BJ (cell line): ENCODE measurements at regions not wholly inside any gene's neighbourhood (a gene's known extent, or its start where the extent isn't known, plus 50 kb on each side); places are given as distances from the start of the nearest gene placed in this dataset.

ENCODE experiments used
- CTCF ChIA-PET: fragments of 350-600 bp; formaldehyde crosslinking; extraction: SDS; loops from one replicate; lab custom pipeline; 2021; ENCODE audit warnings: antibody characterized with exemption, inconsistent platforms; lab: Yijun Ruan, JAX
- POLR2A ChIA-PET: fragments of 300-600 bp; sonication (Branson Sonifier 250); formaldehyde crosslinking; extraction: SDS; loops from one replicate; lab custom pipeline; 2021; ENCODE audit warnings: antibody characterized with exemption; lab: Charles Lee
- DNase-seq: peaks from one replicate; pipeline ENCODE4 v3.0.0-alpha.2; 2011; ENCODE audit warnings: low read depth
- H3K27me3 ChIP-seq: 2 replicates; pipeline ENCODE4 v1.6.0; 2011; ENCODE audit warnings: low read length; ENCODE audit not compliant: control insufficient read depth, insufficient read depth
- H3K36me3 ChIP-seq: 2 replicates; pipeline ENCODE4 v1.5.1; 2011; ENCODE audit warnings: low read length; ENCODE audit not compliant: control insufficient read depth, insufficient read depth
- H3K4me3 ChIP-seq: 2 replicates; pipeline ENCODE4 v1.5.1; 2011; ENCODE audit warnings: low read depth, mild to moderate bottlenecking, control low read depth, low read length
- CTCF ChIP-seq: IDR thresholded peaks from 2 replicates; pipeline ENCODE4 v1.5.1; 2011; ENCODE audit warnings: low read depth, mild to moderate bottlenecking, control low read depth, inconsistent platforms, low read length, moderate library complexity; ENCODE audit not compliant: insufficient read depth

GRCh38 chr2:196444442-196444841 is 195.1 kb upstream of the CCDC150 start:
- DNase-seq: no peak
- H3K36me3 ChIP-seq: no peaks in the 10 kb centered on the region
- POLR2A ChIA-PET: no interaction called here
- no peak for TF ChIP-seq CTCF
- no peak overlapping the region for H3K4me3 ChIP-seq
- no peaks in the 10 kb centered on the region for H3K27me3 ChIP-seq
- CTCF ChIA-PET: interaction anchor here (0.7 kb wide), 1 partner anchor 9 kb away, joined by 3 read pairs; no protein-coding TSS in a partner anchor

DNA sequence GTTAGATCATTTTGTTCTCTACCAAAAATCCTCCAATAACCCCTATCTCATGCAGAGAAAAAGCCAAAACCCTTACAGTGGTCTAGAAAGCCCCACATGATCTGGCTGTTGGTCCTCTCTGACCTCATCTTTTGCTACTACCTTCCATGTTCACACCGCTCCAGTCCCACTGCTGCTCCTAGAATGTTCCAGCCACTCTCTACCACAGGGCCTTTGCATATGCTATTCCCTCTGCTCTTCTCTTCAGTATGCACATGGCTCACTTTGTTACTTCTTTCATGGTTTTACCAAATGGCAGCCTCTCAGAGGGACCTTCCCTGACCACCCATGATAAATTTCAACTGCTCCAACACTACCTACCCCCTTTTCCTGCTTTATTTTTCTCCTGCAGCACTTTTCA is 193.5 kb upstream of the CCDC150 start:
- DNase-seq: no peak
- Histone ChIP-seq H3K36me3 (no peaks in the 10 kb centered on the region), H3K4me3 (no peak overlapping the region), H3K27me3 (no peaks in the 10 kb centered on the region)
- CTCF ChIA-PET: no interaction called here
- no peak for TF ChIP-seq CTCF
- POLR2A ChIA-PET: no interaction called here

DNA sequence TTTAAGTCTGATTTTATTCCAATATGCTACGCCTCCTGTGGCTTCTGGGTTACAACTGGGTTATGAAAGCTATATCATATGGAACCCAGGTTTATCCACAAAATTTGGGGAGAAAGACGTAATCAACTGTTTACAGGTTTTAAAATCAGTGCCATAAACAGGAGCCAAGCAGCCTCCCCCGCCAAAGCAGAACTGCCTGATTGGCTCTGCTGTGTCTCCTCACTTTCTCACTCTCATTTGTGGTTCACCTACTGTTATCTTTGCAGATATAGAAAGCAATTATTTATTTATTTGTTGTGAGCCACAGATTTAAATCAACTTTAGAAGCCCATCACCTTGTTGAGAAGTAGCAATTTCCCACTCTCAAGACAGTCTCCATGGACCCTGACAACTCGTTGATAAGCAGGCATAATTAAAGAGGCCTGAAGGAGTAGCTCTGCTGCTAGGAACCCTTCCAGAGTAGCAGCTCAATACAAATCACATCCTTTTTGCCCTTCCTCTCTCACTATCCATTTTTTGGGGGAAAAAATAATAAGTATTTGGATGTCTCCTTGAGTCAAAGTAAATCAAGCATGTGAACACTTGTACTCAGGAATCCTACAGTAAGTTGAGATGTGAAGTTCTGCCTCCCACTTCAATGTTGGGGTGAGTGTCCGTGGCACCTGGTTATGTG is 191.0 kb upstream of the CCDC150 start:
- Histone ChIP-seq H3K4me3 (no peak overlapping the region), H3K27me3 (no peaks in the 10 kb centered on the region), H3K36me3 (no peaks in the 10 kb centered on the region)
- DNase-seq: no peak
- TF ChIP-seq CTCF: no peak
- ChIA-PET CTCF (no interaction called here), POLR2A (no interaction called here)

- ChIA-PET POLR2A (no interaction called here), CTCF (interaction anchor here (0.7 kb wide), 1 partner anchor 743 kb away, joined by 4 read pairs; no protein-coding TSS in a partner anchor)
- DNase-seq: no peak
- Histone ChIP-seq H3K4me3 (no peak overlapping the region), H3K27me3 (no peaks in the 10 kb centered on the region), H3K36me3 (no peaks in the 10 kb centered on the region)
- TF ChIP-seq CTCF: no peak
These were observed 190.4 kb upstream of the CCDC150 start for GRCh38 chr2:196449083-196449482.

- CTCF ChIA-PET: interaction anchor here (0.6 to 2.7 kb wide), 12 partner anchors 12 to 377 kb away, joined by 3 to 23 read pairs (median 4); no protein-coding TSS in a partner anchor
- no peak for DNase-seq
- Histone ChIP-seq H3K36me3 (no peaks in the 10 kb centered on the region), H3K4me3 (no peak overlapping the region), H3K27me3 (no peaks in the 10 kb centered on the region)
- POLR2A ChIA-PET: no interaction called here
- no peak for TF ChIP-seq CTCF
These were observed 186.8 kb upstream of the CCDC150 start for GRCh38 chr2:196452758-196453157.
